Stimulated activated CD4-positive, alpha-beta T cell treated with anti-CD3 and anti-CD28 coated beads, Interleukin-2, amount 100 ng/mL, for 48 hours (primary cell): ENCODE measurements at regions not wholly inside any gene's neighbourhood (a gene's known extent, or its start where the extent isn't known, plus 50 kb on each side); places are given as distances from the start of the nearest gene placed in this dataset.

Source experiments
- DNase-seq, 2 donors: peaks; one replicate each; pipeline ENCODE4 v3.0.0-alpha.2; 2020

- no peak for DNase-seq
Measured at GRCh38 chr20:19079536-19080299, 132.7 kb upstream of the SLC24A3 start.

DNA sequence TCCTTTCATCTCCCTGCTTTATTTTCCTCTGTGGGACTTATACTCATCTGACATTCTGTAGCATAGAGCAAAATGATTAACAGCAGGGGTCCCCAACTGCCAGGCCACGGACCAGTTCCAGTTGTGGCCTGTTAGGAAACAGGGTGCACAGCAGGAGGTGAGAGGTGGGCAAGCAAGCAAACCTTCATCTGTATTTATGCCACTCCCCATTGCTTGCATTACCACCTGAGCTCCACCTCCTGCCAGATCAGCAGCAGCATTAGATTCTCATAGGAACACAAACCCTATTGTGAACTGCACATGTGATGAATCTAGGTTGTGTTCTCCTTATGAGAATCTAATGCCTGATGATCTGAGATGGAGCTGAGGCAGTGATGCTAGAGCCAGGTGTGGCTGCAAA is 130.5 kb upstream of the SLC24A3 start:
- DNase-seq = no peak

GRCh38 chr20:19083136-19083621 is 129.3 kb upstream of the SLC24A3 start:
- no peak for DNase-seq

- no peak for DNase-seq
Measured at GRCh38 chr20:19090332-19090731, 122.1 kb upstream of the SLC24A3 start.

DNA sequence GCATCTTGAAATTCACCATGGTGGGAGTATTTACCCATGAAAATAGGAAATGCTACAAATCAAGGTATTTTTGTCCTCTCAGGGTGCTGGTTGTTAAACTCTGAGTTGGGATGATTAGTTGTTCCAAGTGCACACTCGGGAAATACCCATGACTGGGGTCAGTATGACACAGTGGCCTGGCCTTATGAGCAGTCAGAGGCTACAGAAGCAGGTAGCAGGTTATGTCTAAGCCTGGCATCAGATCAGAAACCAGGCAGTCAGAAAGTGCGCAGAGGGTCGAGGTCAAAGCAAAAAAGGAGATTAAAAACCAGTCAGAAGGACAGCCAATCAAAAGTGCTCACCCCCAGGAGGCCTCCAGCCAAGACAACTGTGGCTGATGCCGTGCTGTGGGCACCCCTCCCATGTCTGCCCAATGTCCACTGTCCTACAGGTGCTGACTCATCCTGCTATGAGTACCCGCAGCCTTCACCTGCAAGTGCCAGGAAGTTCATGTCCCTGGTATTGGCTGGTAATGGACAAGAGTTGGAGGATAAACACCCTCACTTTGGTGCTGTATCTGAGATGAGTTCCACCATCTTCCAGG is 117.4 kb upstream of the SLC24A3 start:
- DNase-seq = no peak

GRCh38 chr20:19095762-19096161 is 116.7 kb upstream of the SLC24A3 start:
- DNase-seq = no peak

GRCh38 chr20:19096843-19097242 is 115.6 kb upstream of the SLC24A3 start:
- no peak for DNase-seq

- no peak for DNase-seq
Measured at GRCh38 chr20:19098117-19098516, 114.3 kb upstream of the SLC24A3 start.

DNA sequence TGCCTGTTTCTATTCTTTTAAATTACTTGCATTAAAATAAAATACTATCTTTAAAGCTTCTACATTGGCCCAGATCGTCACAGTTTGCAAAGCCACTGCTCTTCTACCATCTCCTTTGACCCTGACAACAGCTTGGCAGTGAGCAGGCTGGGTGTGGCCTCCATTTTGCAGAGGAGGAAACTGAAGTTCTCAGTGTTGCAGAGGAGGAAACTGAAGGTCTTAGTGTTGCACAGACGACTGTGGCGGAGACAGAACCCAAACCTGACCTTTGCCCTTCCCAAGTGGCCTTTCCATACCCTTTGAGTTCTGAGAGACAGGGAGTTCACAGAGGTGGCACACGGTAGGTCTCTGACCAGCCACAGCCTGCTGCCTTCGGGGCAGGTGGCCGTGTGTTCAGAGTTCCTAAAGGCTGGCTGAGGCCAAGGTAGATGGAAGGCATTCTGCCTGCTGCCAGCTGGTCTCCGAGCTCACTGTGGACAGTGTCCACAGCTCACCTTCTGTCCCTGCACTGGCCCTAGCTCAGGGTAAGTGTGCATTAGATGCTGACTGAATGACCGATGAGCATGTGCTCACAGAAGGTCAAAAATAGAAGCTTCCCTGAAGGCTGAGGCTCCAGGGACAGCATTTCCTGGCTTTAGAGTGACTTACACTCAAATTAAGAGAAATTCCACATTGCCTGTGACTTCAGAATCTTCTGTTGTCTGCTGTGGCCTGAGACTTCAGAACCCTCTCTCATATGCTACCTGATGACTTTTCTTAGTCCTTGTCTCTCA is 113.5 kb upstream of the SLC24A3 start:
- DNase-seq = no peak

- DNase-seq = no peak
Measured at GRCh38 chr20:19099596-19100545, 112.6 kb upstream of the SLC24A3 start.

DNA sequence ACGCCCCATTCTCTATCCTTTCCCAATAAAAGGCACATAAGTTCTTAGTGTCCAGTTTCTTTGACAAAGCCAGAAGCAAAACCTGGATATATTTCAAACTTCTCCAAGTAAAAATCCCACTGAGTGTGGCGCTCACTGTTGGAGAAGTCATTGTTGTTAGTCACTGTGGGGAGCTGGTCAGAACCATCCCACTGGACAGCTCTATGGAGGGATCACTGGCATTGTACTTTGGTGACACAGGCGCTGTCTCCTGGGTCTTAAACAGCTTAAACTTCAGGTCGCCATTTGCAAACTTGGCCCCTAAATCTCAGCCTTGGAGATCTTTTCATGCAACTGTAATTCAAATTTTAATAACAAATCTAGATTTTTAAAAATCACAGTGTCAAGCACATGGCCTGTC is 111.5 kb upstream of the SLC24A3 start:
- DNase-seq = no peak

- DNase-seq = no peak
Measured at GRCh38 chr20:19104186-19104585, 108.3 kb upstream of the SLC24A3 start.

DNA sequence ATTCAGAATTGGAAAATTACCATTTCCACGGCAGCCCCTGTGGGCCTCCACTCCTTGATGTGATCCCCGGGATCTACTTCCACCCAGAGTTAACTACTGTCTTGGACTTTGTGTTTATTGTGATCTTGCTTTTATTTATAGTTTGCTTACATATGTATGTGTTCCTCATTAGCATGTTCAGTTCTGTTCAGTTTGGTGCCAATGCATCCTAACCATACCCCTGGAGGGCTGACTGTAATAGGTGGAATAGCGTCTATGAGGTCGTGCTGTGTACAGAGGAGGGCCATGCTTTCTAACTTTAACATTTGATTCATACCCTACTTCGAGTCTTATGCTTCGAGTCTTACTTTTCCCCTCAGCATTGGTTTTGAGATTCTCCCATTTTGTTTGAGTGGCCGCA is 104.3 kb upstream of the SLC24A3 start:
- no peak for DNase-seq

GRCh38 chr20:19110285-19110684 is 102.2 kb upstream of the SLC24A3 start:
- DNase-seq = no peak

DNA sequence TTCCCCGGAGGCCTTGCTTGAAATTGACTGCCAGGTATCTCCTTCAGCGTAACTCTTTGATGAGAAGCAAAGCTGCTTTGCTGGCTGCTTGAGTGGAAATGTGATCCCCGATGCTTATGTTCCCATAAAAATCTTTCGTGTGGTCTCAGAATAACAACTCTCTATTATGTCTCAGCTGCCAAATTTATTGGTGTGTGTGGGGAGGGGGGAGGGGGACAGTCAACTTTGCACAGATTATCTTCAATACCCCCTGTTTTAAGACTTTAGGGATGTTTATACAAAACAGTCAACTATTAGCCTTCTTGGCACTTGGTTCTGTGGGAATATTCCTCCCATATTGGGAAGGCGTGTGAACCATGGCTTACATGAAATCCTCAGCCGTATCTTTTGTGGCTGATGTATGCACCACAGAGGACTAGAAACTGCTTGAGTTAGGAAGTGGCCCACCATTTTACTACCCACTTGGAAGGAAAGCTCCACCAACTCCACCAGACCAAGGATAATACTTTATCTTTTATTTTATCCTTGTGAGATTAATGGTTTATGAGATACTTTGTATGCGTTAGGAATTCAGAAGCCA is 101.5 kb upstream of the SLC24A3 start:
- no peak for DNase-seq

DNA sequence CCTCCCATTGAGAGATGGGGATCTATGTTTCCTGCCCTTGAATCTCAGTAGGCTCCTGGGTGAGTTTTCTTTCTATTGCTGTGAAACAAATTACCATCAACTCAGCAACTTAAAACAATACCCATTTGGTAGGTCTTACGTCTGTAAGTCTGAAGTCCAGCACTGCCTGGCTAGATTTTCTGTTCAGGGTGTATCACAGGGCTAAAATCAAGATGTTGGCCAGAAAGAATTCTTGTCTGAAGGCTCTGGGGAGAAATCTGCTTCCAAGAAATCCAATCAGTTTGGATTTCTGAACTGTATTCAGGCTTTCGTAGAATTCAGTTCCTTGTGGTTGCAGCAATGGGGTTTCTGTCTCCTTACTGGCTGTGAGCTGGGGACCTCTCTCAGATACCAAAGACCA is 99.6 kb upstream of the SLC24A3 start:
- DNase-seq = no peak

GRCh38 chr20:19113343-19113930 is 99.0 kb upstream of the SLC24A3 start:
- no peak for DNase-seq

DNA sequence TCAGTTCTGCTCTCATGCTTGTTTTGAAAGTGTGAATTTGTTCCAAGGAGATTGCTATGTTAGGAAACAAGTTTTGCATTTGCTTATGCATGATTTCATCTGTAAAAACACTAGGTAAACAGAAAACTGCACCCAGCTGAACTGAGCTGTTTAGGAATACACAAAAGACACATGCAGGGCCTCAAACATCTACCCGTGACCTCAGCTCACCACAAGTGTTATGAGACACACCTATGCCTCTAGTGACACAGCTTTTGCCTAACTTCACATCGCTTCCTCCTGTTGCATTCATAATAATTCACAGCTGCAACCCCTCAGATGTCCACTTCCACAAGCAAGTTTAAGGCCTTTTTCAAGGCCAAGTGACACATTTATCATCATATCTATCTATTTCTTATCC is 98.0 kb upstream of the SLC24A3 start:
- no peak for DNase-seq

GRCh38 chr20:19115581-19115980 is 96.9 kb upstream of the SLC24A3 start:
- DNase-seq = no peak

DNA sequence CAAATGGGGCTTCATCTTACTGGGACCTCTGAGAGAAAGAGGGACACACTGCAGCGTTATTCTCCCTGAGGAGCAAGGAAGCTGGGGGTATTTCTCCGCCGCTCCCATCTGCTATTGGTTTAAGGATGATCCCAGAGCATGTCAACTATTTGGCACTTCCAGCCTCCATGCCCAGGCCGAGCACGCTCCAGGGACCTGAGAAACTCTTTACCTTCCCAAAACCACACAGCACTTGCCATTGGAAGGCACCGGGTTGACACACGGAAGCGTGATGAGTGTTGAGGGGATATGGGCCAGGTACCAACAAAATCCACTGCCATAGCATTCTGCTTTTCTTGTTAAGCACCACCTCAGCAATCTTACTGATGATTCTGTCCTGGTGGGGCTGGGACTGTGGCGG is 92.4 kb upstream of the SLC24A3 start:
- no peak for DNase-seq

GRCh38 chr20:19120569-19120968 is 91.9 kb upstream of the SLC24A3 start:
- no peak for DNase-seq

GRCh38 chr20:19121463-19121862 is 91.0 kb upstream of the SLC24A3 start:
- DNase-seq = no peak
